Hepatic stellate cell (primary cell): ENCODE measurements at regions not wholly inside any gene's neighbourhood (a gene's known extent, or its start where the extent isn't known, plus 50 kb on each side); places are given as distances from the start of the nearest gene placed in this dataset.
"Not testable (repeated sequence)": the region's sequence is repeated elsewhere in the genome, so short reads cannot be mapped to it uniquely, and the experiment has no call there.

Source experiments
- DNase-seq: peaks from one replicate; pipeline ENCODE4 v3.0.0; 2011; ENCODE audit warnings: low spot score

DNA sequence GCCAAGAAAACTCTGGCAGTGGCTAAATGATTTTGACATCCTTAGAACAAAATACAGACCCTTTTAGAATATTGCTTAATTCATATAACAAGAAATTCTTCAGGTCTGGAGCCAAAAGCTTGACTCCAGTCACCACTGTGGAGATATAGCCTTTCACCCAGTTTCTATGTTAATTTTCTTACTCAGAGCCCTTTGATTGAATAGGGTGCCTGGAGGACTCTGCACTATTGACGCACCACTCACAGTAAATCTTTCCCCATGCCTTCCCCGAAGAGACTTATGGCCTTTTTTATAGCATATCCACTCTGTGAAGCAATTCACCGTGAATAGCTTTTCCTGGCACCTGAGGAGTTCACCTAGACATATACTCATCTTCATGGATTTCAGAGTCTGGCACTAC lies 613.8 kb downstream of the ZWINT start:
- no peak for DNase-seq

DNA sequence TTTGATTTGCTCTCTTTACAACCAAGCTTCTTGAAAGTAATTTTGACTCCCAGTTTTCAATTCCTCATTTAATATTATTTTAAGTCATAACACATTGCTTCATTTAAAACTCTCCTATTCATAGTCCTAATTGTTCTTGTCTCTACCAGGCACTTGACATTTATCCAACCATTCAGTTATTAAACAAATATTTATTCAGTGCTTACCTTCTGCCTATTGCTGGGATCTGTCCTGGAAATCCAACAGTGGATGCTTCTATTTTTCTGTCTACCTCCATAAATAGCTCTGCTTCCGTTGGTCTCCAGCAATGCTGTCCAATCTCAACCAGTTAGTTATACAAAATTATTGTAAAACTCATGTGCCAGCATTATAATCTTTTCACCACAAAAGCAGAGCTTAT lies 615.1 kb downstream of the ZWINT start:
- DNase-seq, result no peak

DNA sequence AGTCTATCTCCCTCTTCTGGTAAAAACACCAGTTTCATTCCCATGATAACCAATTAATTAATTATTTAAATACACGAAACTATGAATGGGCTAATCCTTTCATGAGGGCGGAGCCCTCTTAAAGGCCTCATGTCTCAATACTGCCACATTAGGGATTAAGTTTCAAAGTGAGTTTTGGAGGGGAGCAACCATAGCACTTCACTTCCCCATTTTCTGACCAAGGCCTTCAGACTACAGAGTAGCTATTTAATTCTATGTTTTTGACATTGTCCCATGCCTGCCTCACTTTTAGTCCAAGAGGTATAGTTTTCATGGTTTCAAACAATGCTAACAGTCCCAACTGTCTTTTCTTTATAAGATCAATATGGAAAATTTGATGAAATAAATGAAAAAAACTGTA lies 618.6 kb downstream of the ZWINT start:
- DNase-seq, result no peak

DNA sequence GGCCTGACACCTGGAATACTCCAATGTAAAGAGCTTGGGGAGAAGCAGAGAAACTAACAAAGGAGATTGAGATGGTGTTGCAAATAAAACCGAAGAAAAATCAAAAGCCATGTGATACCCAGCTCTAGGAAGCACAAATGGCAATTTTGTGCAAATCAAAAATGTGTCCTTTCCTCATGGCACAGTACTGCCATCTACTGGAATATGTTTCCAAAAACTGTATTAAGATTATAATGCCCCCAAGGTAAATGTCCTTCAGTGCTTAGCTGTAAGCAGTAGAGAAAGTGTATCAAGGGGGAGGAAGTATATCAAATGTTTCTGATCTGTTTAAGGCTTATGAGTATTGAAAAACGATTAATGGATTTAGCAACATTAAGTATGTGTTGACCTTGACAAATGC lies 620.3 kb downstream of the ZWINT start:
- DNase-seq, result not testable (repeated sequence)

DNA sequence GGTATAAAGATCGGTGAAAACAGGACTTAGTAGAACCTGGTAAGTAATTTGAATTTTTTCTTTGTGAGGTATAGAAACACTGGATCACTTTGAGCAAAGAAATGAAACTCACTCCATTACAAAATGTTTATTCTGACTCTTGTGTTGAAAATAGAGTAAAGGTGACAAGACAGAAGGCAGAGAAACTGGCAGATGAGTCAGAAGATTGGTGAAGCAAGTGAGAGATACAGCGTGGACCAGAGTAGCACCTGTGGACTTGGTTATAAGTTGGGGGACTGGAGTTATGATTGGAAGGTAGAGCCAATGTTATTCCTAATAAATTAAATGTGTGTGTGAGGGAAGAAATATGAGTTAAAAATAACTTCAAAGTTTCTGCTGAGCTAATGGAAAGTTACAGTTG lies 620.9 kb downstream of the ZWINT start:
- DNase-seq, result no peak

GRCh38 chr10:55734112-55734511 lies 626.9 kb downstream of the ZWINT start:
- DNase-seq, result no peak

- DNase-seq, result no peak
Observed at GRCh38 chr10:55704950-55705349, 656.1 kb downstream of the ZWINT start.

DNA sequence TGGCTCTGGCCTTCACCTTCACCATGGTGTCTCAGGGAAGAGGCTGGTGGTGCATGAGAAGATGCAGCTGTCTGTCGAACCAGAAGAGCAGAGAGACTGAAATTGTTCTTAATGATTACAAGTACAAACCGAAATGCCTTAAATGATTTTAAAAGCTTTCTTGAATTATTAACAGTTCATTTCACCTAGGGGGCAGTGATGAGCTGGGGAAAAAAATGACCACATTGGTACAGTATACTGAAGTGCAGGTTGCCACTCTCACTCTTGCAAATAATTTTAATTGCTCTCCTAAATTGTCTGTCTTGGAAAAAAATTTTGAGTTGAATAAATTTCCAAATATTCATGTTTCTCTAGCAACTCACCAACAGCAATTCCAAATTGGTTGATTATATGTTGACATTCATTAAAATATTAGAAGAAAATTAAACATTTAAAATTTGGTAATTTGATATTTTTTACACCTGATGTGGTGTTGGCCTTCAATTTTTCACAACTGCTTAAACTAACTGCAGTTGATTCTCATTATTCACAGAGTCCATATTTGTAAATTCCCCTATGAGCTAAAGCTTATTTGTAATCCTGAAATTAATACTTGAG lies 692.6 kb downstream of the ZWINT start:
- DNase-seq, result no peak

DNA sequence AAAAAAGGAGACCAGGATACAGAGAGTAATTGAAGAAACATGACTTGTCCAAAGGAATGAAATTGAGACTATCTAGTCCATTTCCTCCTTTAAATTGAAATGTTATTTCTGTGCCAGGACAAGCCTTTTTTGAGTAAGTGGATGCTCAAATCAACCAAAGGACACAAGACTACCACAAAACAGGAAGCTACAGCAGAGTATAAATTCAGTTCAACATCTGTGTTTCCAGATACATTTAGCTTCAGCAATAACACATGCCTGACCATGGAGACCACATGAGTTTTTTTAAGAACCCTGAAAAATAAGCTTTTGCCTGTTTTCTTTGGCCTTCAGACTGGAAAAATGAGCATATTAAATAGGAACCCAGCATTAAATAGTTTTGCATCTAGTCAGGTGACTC lies 707.5 kb downstream of the ZWINT start:
- DNase-seq, result no peak

DNA sequence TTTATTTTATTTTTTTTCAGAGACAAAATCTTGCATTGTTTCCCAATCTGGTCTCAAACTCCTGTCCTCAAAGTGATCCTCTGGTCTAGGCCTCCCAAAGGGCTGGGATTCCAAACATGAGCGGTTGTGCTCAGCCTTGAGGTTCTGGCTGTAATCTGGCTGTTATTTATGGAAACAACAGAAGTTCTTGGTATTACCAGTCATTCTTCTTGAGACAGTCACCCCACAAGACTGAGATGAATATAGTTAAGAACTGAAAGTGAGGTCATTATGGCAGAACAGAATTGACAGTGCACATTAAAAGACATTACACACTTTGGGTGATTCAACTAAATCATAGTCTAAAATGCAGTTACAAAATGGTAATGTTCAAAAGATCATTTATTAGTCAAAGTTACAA lies 719.5 kb downstream of the ZWINT start:
- DNase-seq, result no peak

- DNase-seq, result peak; percentile 6
Observed at GRCh38 chr10:55631071-55631654, 729.9 kb downstream of the ZWINT start.

GRCh38 chr10:55630491-55631056 lies 730.5 kb downstream of the ZWINT start:
- no peak for DNase-seq

GRCh38 chr10:55629793-55630490 lies 731.1 kb downstream of the ZWINT start:
- DNase-seq, result no peak

GRCh38 chr10:55628260-55628701 lies 732.8 kb downstream of the ZWINT start:
- DNase-seq, result no peak

- DNase-seq, result no peak
Observed at GRCh38 chr10:55627501-55628051, 733.5 kb downstream of the ZWINT start.

- DNase-seq, result not testable (repeated sequence)
Observed at GRCh38 chr10:55601690-55602478, 759.2 kb downstream of the ZWINT start.

GRCh38 chr10:55551603-55552002 lies 750.6 kb upstream of the PCDH15 start:
- DNase-seq, result no peak

GRCh38 chr10:55550236-55550635 lies 749.2 kb upstream of the PCDH15 start:
- DNase-seq, result no peak

DNA sequence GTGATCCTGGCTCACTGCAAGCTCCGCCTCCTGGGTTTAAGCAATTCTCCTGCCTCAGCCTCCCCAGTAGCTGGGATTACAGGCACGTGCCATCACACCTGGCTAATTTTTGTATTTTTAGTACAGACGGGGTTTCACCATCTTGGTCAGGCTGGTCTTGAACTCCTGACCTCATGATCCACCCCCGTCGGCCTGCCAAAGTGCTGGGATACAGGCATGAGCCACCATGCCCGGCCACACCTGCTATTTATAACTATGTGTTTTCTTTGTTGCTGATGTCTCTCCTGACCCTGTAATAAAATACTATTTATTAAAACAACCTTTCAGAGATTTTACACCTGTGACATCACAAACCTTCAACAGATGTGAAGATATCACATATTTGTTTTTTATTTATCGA lies 736.5 kb upstream of the PCDH15 start:
- DNase-seq, result not testable (repeated sequence)

DNA sequence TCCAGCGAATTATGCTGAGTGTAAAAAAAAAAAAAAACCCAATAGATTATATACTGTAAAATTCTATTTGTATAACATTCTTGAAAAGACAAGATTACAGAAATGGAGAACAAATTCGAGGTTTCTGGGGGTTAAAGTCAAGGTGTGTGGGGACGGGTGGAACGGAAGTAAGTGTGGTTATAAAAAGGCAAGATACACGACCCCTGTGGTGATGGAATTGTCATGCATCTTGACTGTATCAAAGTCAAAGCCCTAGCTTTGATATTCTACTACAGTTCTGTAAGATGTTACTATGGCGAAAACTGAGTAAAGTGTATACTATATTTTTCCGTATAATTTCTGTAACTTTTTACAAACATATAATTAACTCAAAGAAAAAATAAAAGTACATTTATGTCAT lies 718.2 kb upstream of the PCDH15 start:
- DNase-seq, result no peak

GRCh38 chr10:55518416-55518815 lies 717.4 kb upstream of the PCDH15 start:
- not testable (repeated sequence) for DNase-seq

DNA sequence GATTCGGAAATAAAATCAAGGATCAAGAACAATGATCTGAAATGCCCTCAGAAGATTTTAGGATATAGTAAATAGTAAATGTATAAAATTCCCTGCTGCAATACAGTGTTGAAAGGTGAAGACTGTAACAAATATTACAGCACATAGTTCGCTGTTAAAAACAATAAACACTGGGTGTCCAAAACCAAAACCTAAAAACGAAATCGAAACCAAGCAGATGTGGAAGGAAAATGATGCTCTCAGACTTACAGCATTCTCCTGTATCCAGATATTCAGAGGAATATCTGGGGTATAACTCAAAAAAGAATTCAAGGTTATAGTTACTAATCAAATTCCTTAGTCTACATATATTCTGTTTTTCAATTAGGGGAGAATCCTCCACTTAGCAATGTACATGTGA lies 708.1 kb upstream of the PCDH15 start:
- DNase-seq, result no peak
